Stimulated activated CD4-positive, alpha-beta T cell treated with anti-CD3 and anti-CD28 coated beads, Interleukin-1b, Interleukin-23, amount 100 ng/mL, for 4 hours (primary cell): ENCODE measurements at regions not wholly inside any gene's neighbourhood (a gene's known extent, or its start where the extent isn't known, plus 50 kb on each side); places are given as distances from the start of the nearest gene placed in this dataset.
"Not testable (repeated sequence)": the region's sequence is repeated elsewhere in the genome, so short reads cannot be mapped to it uniquely, and the experiment has no call there.

ENCODE experiments used
- DNase-seq, 2 donors: peaks; one replicate each; pipeline ENCODE4 v3.0.0-alpha.2; 2020; ENCODE audit warnings: low read depth in 2 of 2

DNA sequence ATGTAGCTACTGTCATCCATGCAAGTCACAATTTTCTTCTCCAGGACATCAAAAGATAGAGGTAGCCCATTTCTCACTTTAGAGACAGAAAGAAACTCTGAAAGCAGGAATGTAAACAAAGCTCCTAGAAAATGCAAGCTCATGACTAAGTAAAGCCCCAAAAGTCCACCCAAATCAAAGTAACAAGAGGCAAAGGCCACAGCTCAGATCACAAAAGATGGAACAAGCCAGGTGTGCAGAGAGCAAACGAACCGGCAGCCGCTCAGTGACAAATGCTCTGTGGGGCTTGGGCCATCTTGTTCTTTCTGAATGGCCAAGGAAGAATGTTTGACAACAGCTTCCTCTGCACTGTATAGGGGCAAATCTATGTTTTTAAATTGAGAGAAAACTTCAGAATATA is 201.0 kb downstream of the CYRIA start:
- no peak for DNase-seq

DNA sequence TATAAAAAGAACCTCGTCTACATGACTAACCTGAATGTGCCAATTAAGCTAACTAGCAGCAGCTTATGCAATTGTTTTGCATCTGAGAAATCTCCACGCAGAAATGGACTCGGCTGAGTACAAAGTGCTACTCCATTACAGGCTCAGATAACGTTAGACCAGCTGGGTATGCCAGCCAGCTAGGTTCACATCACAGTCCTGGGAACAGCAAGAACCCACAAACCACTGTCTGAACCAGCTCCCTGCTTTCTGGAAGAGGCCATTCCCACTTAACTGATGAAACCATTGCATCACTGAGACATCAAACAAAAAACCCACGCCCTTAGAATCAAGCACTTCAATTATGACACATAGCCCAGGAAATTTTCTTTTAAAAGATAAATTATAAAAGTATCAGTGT is 202.7 kb downstream of the CYRIA start:
- no peak for DNase-seq

DNA sequence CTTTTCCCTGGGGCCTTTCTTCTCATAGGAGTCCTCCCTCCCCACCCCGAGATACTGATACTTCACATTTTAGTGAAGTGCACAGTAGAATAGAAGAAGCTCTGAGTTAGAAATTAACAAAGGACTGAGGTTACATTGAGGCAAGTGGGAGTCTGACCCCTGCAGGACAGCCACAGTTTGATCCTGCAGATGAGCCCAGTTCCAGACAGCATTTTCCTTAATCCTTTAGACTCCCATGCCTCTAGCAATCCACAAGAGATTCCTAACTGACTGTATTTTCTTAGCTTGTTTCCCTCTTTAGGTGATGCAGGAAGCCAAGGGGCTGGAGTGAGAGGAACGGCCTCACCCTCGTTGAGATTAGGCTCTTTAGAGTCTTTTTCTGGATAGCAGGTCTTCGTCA is 204.0 kb downstream of the CYRIA start:
- no peak for DNase-seq

DNA sequence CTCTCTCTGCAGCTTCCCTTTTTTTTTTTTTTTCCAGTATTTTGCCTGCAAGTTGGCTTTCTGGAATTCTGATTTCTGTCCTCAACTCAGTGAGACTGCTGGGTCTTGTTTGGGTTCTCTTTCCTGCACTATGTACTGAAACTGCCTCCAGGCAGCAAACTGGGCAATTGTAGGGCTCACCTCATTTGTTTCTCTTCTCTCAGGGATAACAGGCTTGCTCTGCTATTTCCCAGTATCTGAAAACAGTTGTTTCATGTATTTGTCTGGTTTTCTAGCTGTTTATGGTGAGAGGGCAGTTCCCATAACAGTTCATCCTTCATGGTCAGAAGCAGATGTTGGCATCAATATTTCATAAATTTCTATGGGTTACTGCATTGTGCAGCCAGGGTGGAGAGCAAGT is 206.0 kb downstream of the CYRIA start:
- no peak for DNase-seq

DNA sequence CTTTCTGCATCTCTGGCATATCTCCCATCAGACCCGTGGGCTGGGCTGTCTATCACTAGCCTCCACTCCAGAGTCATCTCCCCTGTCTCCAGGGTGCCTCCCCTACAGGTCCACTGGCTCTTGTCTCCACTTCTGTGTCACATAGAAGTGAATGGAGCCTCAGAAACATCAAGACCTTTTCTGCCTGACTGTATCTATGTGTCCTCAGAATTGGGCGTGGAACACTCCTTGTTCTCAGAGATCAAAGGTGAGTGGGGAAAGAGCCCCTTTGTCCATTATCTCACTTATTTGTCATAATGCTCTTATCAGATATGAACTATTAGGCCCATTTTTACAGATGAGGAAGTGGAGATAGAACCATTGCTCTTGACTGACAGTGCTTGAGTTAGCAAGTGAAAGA is 211.0 kb downstream of the CYRIA start:
- DNase-seq, result no peak

DNA sequence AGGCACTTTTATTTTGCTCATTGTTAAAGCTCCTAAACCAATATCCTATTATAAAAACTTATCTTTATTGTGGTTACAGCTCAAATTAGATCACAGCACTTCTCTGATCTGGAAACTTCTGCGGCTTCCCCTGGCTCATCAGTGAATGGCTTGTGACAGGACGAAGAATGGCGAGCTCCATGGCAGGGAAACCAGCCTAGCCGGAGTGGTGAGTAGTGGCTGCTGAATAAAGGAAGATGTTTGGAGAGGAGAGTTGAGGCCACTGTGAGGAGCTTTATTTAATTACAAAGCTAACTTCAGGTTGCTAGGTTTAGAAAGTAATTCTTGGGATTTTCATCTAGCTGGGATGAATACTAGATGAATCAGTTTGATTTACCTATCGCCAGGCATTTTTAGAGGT is 213.5 kb downstream of the CYRIA start:
- DNase-seq, result no peak

DNA sequence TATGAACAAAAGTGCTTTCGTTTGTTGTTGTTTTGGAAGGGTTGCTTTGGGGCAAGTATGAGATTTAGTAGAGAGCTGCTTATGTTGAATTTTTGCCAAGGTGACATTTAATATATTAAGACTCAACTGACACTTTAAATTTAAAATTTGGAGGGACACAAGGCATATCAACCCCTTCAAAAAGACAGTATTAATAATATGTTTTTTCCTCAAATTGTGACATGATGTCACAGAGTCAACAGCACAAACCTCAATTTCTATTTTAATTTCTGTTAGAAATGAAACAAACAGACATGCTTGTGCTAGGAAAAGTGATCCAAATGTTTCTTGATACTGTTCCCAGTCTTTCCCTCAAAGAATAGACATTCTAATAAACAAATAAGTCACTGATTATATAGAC is 218.9 kb downstream of the CYRIA start:
- DNase-seq, result no peak

DNA sequence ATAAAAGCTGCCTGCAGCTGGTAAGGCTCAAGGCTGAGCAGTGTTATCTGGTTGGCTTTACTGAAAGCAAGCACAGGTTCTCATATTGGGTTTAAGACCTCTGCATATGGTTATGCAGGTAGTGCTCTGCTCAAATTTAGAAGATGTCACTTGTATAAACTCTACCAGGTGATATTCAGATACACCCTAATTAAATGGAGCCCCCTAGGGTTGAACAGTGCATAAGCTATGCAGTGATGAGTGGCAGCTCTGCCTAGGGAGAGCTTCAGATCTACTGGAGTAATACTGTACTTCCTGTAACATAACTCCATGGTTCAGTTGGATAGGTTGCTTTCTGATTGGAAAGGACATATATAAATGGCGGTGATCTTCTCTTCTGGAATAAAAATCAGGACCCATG is 222.7 kb downstream of the CYRIA start:
- DNase-seq, result no peak

DNA sequence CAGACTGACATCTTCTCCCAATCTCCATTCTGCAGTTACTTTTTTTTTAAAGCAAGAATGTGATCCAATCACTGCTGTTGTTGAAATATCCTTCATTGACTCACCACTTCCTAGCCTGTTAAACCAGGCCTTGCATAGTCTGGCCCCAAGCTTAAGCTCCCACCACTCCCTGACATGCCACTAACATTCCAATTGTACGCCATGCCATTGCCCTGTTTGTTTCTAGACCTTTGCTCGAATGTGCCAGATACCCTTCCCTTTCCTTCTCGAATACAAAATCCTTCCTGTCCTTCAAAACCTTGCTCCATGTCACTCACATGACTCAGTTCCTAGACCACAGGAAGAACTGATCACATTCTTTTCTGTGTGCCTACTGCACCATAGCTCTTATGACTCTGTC is 224.2 kb downstream of the CYRIA start:
- no peak for DNase-seq

DNA sequence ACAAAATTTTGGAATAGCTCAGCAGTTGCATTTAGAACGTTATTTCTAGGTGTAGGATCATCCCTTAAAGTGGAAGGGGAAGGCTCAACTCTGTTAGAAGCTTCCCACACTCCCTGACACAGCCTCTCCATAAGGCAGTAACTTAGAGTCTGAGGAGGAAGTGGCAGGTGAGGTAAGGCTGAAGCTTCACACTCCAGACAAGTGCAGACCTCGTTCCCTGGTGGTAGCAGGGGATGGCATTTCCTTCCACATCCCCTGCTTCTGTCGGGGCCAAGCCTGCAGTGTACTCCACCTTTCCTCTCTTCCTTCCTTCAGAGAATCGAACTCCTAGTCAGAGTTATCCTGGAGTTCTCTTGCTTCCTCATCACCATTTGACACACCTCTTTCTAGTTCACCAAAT is 224.7 kb downstream of the CYRIA start:
- no peak for DNase-seq

DNA sequence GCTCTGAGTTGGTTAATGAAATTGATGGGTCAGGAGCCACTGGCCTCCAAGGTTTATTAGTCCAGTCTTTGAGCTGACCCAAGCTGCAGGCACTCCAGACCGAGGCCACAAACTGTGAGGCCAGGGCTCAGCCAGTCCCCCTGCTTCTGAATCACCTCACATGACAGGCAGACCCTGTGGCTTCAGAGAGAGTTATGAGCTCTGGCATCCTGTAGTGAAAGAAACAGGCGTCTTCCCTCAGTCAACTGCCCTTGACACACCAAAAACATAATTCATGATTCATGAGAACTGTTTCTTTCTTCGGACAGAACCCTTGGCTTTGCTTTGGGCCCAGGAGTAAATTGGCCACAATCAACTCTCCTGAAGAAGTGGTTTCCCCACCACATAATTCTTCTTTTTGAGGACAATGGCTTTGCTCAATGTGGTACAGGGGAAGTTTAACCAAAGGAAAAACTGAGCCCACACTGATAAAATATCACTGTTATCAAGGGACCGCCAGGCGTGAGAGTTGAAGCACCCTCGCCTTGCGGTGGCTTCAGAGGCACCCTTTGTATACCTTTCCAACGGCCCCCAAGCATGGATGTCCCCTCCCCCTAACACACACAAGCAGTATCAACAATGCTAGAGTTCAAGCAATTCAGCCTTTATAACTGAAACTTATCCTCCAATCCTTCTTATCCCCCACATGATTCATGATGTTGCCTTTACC is 226.9 kb downstream of the CYRIA start:
- DNase-seq, result no peak

DNA sequence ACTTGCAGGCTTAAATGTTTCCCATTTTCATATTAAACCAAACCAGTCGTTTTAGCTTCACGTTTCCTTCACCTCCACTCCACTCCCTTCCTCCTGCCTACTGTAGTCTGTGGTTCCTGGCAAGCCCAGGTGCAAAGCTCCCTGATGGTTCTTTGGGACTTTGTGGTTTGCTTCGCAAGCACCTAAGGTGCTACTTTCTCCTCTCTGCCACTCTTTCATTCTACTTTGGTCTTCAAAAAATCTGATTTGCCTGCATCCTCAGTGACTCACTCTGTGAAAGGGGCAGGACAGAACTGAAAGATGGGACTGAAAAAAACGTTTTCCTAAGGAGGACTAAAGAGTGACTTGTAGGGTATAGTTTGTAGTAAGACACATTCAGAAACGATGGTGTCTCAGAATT is 228.4 kb downstream of the CYRIA start:
- DNase-seq, result no peak

DNA sequence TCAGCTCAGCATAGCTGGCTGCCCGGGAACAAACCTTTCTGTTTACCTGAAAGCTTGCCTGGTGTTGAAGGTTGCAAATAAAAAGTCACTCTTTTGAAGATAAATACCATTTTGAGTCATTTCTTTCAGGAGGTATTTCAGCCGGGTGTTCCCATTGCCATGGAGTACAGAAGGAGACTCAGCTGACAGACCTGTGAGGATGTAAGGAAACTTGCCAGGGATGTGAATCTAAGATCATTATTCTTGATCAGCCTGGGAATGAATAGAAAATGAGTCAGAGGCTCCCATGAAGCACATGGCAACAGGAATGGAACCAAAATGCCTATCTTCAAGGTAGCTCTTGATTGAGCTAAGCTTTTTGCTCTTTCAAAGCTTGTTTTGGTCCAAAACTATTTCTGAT is 231.2 kb downstream of the CYRIA start:
- DNase-seq, result no peak

DNA sequence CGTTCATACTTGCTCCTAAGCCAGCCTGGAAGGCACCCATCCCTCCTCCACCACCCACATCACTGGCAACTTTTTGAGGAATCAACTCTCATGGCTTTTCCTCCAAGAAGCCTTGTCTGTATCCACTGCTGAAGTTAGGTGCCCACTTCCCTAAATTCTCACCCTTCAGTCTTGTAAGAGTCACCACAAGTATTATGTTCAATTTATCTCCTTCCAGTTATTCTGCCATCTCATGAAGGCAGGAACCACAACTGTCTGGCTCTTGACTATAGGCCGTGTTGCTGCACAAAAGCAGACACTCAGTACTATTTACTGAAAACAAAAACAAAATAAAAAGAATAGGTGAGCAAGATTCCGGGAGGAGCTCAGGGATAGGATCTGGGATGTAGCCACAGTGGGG is 234.8 kb downstream of the CYRIA start:
- no peak for DNase-seq

DNA sequence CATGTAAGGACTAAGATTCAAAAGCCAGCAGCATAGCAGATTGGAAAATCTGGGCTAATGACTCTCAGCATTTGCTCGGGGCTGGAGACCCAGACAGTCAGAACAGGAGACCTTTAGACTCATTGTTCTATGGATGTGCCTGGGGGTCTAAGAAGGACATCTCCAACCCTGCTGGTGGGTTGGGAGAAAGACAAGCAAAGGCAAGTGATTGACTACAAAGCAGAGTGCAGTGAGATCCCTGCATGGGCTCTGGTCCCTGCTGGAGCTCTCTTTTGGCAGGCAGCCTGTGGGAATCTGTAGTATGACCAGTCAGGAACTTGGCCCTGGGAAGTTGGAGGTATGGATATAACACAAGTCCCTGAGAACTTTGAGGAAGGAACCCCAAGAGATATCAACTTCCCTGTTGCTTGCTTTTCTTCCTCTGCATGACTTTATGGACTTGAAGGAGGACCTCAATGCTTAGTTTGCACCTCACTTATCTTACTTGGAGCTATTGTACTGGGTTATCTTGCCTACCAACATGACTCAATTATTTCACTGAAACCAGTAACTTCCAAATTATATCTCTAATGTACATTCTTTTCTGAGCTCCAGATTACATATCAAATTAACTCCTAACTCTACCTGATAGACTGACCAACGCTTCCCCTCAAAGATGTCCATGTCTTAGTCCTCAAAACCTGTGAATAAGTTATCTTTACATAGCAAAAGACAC is 236.0 kb downstream of the CYRIA start:
- no peak for DNase-seq

DNA sequence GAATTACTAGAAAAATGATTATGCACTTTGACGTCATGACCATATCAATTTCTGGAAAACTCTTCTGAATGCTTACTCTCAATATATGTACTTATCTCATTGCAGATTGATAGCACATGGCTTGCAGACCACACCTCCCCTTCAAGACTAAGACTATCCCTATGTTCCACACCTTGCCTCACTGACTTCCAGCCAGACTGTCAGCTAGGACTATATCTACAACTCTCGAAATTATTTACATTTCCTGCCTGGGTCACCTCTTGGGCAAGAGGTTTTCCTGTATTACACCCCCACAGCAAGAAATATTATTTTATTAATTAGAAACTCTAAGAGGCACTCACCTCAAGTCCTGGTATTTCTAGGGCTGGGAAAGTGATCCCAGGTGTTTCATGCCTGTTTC is 236.6 kb downstream of the CYRIA start:
- no peak for DNase-seq

DNA sequence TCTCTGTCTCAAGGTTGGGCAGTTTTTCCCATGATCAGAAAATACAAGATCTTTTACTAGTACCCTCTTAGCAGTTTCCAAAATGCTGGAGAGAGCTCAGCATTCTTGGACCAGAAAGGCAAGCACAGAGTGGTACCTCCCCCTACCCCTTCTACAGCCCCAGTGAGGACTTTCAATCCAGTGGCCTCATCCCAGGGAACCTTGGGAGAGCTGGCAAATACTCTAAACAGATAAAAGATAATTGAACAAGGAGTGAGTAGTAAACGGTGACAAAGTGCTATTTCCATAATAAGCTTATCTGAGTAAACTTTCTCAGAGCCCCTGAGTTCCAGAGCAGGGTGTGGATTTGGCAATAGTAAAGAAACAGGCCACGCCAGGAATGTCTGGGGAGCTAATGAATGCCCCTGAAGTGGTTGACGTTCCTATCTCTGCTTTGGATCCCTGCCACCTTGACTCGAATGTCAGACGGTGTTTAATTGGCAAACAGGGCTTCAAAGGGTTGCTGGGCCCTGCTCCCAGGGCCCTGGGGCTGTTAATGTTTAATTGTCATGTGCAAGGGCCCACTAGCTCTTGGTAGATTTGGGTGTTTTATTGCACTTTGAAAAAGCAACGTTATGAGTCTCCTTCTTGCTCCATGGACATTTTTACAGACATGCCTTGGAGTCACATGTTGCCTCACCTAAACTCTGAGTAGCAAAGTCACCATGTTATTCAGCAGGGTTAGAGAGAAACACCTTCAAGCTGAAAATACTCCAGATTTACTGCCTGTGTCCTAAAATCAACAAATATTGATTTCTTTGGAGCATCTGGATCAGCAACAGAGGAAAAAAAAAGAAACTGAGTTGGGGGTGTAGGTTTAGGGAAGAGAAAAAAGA is 239.9 kb downstream of the CYRIA start:
- DNase-seq, result no peak

DNA sequence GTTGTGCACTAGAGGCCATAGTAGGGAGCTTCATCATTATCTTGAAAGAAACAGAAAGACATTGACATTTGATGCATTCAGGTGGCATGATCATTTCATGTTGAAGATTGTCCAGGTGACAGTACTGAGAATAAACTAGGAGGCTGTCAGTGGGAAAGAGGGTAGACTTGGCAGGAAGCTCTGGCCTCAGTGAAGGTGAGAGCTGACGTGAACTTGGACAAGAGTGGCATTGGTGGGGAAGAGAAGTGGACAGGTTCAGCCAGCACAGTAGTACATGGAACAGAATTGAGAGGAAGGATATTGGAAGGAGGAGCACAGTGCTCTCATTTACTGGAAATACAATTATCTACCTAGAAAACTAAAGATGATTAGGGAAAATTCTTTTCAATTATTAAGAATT is 245.2 kb downstream of the CYRIA start:
- no peak for DNase-seq

DNA sequence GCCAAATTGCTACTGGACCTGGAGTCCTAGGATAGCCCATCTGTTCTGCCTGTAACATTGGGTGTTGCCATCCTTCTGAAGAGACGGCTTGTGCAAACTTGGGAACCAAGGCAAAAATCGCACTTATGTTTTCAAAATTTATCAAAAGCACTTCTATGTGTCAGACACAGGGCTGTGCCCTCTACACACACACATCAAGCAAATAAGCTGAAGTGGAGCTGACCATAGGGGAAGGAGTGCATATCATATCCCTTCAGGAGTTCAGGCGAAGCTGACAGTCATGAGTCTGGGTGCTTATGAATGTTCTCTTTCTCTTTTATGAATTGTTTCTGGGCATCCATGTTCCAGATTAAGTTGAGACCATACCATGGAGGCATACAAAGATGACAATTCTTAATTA is 247.9 kb downstream of the CYRIA start:
- DNase-seq, result no peak

DNA sequence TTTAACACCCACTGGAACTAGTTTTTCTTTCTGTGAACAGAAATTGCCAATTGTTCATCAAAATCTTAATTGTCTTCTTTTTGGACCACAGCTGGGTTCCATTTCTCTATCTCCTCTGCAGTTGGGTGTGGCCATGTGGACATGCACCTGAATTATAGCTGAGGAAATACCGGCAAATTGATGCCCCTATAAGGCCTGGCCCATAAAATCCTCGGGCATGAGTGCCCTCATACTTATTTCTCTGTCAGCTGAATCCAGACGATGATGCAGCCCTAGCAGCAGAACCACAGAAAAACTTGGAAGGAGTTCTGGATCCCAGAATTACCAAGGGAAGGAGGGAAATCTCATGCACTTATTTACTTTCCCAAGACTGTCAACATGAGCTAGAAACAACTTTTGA is 249.0 kb downstream of the CYRIA start:
- DNase-seq, result no peak

DNA sequence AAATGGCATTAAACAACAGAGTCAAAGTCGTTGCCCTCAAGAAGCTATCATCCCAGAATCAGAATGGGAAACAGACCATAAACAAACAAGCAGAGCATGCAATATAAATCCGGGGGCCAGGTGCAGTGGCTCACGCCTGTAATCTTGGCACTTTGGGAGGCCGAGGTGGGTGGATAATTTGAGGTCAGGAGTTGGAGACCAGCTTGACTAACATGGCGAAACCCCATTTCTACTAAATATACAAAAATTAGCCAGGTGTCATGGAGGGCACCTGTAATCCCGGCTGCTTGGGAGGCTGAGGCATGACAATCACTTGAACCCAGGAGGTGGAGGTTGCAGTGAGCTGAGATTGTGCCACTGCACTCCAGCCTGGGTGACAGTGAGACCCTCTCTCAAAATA is 249.8 kb downstream of the CYRIA start:
- DNase-seq, result not testable (repeated sequence)

DNA sequence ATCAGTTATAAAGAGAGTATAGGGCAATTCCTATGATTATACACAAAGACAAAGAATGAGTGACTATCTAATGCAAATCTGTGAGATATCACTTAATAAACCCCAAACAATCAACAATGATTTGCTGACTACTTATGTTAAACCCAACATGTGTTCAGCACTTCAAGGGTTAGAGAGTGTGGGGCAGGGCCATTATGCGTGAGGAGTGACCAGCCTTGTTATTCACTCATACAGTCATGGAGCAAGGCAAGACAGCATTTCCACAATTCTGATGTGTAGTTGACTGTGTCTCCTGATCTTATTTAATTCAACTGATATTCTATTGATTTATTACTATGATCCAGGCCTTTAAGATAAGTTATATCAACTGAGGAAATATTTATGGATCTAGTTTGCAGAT is 251.7 kb downstream of the CYRIA start:
- no peak for DNase-seq

DNA sequence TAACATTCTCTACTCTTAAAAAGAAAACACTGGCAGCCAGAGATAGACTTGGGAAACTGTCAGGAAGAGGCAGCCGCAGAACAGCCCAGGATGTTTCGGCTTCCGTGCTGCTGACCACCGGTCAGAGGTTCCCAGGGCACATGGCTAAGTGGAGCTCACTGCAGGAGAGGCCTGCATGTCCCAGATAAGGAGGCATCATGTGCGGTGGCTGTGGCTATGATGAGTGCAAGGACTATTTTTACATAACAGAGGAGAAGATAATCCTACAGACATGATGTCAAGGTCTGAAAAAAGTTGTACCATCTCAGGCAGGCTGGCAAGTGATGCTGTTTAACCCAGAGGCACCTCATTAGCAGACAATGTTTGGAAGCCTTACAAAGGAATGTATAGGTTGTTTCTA is 252.3 kb downstream of the CYRIA start:
- no peak for DNase-seq
